Neuronal stem cell (in vitro differentiated cells): ENCODE measurements at regions not wholly inside any gene's neighbourhood (a gene's known extent, or its start where the extent isn't known, plus 50 kb on each side); places are given as distances from the start of the nearest gene placed in this dataset.

Experiments used
- DNase-seq: peaks from one replicate; pipeline ENCODE4 v3.0.0-alpha.2; 2013; ENCODE audit warnings: low spot score
- H2AFZ ChIP-seq: one replicate; pipeline ENCODE4 v1.6.1; 2013; ENCODE audit warnings: mild to moderate bottlenecking, low read length, inconsistent platforms
- H2AK5ac ChIP-seq: 2 replicates; pipeline ENCODE4 v1.6.1; 2013; ENCODE audit warnings: low read depth, mild to moderate bottlenecking, inconsistent platforms, low read length, moderate library complexity, mixed read lengths
- H2BK120ac ChIP-seq: 2 replicates; pipeline ENCODE4 v1.6.1; 2013; ENCODE audit warnings: low read depth, mild to moderate bottlenecking, inconsistent platforms, low read length, moderate library complexity, mixed read lengths
- H2BK12ac ChIP-seq: one replicate; pipeline ENCODE4 v1.6.1; 2013; ENCODE audit warnings: low read length, inconsistent platforms
- H2BK15ac ChIP-seq: 2 replicates; pipeline ENCODE4 v1.6.1; 2013; ENCODE audit warnings: mild to moderate bottlenecking, low read length, inconsistent platforms, mixed read lengths
- H2BK5ac ChIP-seq: one replicate; pipeline ENCODE4 v1.6.1; 2013; ENCODE audit warnings: inconsistent platforms, mild to moderate bottlenecking, low read length, moderate library complexity
- H3K14ac ChIP-seq: one replicate; pipeline ENCODE4 v1.6.1; 2013; ENCODE audit warnings: low read length, inconsistent platforms
- H3K18ac ChIP-seq: 2 replicates; pipeline ENCODE4 v1.6.1; 2013; ENCODE audit warnings: low read length, inconsistent platforms
- H3K23ac ChIP-seq: 2 replicates; pipeline ENCODE4 v1.6.1; 2013; ENCODE audit warnings: low read depth, mild to moderate bottlenecking, mixed read lengths, low read length, inconsistent platforms; ENCODE audit not compliant: poor library complexity
- H3K27ac ChIP-seq: replicated peaks from 3 replicates; pipeline ENCODE4 v1.5.1; 2013; ENCODE audit warnings: low read length, inconsistent platforms
- H3K27me3 ChIP-seq, 3 experiments: 2 replicates each; pipeline ENCODE4 v1.6.1; 2013; ENCODE audit warnings: low read length in 3 of 3, mild to moderate bottlenecking in 2 of 3, inconsistent platforms in 1 of 3, low read depth in 1 of 3, mixed read lengths in 1 of 3, moderate library complexity in 1 of 3; ENCODE audit not compliant: control insufficient read depth in 3 of 3, insufficient read depth in 3 of 3
- H3K36me3 ChIP-seq, 2 donors: replicated peaks in 1 of 2; 2 replicates each; pipeline ENCODE4 v1.6.1; 2013; ENCODE audit warnings: low read length in 2 of 2; ENCODE audit not compliant: control insufficient read depth in 2 of 2, insufficient read depth in 2 of 2
- H3K4ac ChIP-seq: 2 replicates; pipeline ENCODE4 v1.6.1; 2013; ENCODE audit warnings: inconsistent platforms, mild to moderate bottlenecking, low read length, moderate library complexity
- H3K4me1 ChIP-seq, 2 donors: 1 replicate in 1 of 2; 2 replicates in 1 of 2; pipeline ENCODE4 v1.6.1; 2013; ENCODE audit warnings: low read length in 2 of 2, low read depth in 1 of 2; ENCODE audit not compliant: control insufficient read depth in 2 of 2, insufficient read depth in 1 of 2
- H3K4me2 ChIP-seq: one replicate; pipeline ENCODE4 v1.6.1; 2013; ENCODE audit warnings: mild to moderate bottlenecking, low read length, inconsistent platforms; ENCODE audit not compliant: insufficient read depth, poor library complexity, severe bottlenecking
- H3K4me3 ChIP-seq, 2 donors: 2 replicates each; pipeline ENCODE4 v1.5.1; 2013; ENCODE audit warnings: low read length in 2 of 2, mild to moderate bottlenecking in 2 of 2, inconsistent platforms in 1 of 2, moderate library complexity in 1 of 2
- H3K79me1 ChIP-seq: one replicate; pipeline ENCODE4 v1.6.1; 2013; ENCODE audit warnings: low read depth, mild to moderate bottlenecking, inconsistent platforms, low read length, moderate library complexity
- H3K9ac ChIP-seq: one replicate; pipeline ENCODE4 v1.6.1; 2013; ENCODE audit warnings: mild to moderate bottlenecking, low read depth, low read length, inconsistent platforms; ENCODE audit not compliant: poor library complexity
- H3K9me3 ChIP-seq, 2 donors: replicated peaks in 1 of 2; 2 replicates each; pipeline versions ENCODE3 to v1.6.1; 2013; ENCODE audit warnings: low read length in 2 of 2, mild to moderate bottlenecking in 2 of 2, inconsistent platforms in 1 of 2, low read depth in 1 of 2, mixed read lengths in 1 of 2, moderate library complexity in 1 of 2; ENCODE audit not compliant: control insufficient read depth in 2 of 2, insufficient read depth in 1 of 2
- H4K8ac ChIP-seq: one replicate; pipeline ENCODE4 v1.6.1; 2013; ENCODE audit warnings: low read depth, mild to moderate bottlenecking, inconsistent platforms, low read length, moderate library complexity
- H4K91ac ChIP-seq: one replicate; pipeline ENCODE4 v1.6.1; 2013; ENCODE audit warnings: low read length, low read depth, mild to moderate bottlenecking, inconsistent platforms; ENCODE audit not compliant: poor library complexity
- WGBS, 2 donors: extraction: QIAGEN DNeasy Blood & Tissue Kit; methylation state at CpG; one replicate each; pipeline ENCODE4 v1.1.7; 2013; ENCODE audit warnings: missing lambda C conversion rate in 2 of 2, mixed read lengths in 1 of 2; ENCODE audit not compliant: insufficient read length in 2 of 2, insufficient replicate concordance in 1 of 2; ENCODE audit errors: extremely low coverage in 2 of 2; 5-methylcytosine and 5-hydroxymethylcytosine counted together

DNA sequence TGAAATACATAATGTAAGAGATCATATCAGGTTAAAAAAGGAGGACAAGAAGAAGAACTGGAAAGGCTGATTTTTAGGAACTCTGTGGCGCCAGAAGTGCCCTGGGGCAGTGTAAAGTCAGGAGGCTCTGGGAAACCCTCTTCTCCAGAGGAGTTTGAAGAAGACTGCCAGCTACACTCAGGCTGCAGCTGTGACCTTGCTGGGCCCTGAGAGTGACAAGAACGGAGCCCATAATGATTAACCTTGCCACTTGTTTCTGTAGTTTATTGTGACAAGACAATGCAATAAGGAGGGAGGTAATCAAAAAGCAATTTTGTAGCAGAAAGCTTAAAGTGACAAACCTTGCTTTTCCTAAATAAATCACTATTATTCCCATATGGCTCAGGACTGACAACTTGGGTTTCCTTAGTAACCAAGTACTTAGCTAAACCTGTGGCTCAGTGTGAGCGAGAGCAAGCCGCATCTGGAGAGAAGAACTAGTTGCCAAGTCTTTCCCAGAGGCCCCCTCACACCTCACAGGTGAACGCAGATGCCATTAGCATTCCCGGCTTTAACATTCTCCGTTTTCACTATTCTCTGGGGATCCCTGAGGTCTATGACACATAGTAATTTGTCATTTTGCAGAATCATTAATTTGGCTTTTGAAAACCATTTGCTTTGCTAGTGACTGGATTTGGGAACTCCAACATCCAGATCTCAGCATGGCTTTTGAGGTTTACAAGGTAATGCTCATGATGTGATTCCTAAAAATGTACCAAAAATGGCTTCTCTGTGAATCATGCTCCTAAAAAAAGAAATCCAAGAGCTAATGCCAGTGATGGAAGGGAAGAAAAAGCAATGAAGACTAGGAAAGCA, 115.9 kb downstream of the OMA1 start:
- H3K14ac ChIP-seq, result no peak overlapping the region
- no peak overlapping the region for H3K4me2 ChIP-seq
- H3K18ac ChIP-seq, result no peak overlapping the region
- H3K27me3 ChIP-seq, result no peaks in the 10 kb centered on the region
- no peak for DNase-seq
- no peak overlapping the region for H2BK12ac ChIP-seq
- H3K4ac ChIP-seq, result no peak overlapping the region
- H2BK120ac ChIP-seq, result no peak overlapping the region
- H3K36me3 ChIP-seq, result no peaks in the 10 kb centered on the region
- H3K27ac ChIP-seq, result no peak overlapping the region
- WGBS, 2 donors, result no CpG with 5 or more reads among the region's 7 CpGs
- H2BK15ac ChIP-seq, result no peak overlapping the region
- H2AK5ac ChIP-seq, result no peak overlapping the region
- H2BK5ac ChIP-seq, result no peak overlapping the region
- H3K4me3 ChIP-seq, result no peak overlapping the region
- no peak overlapping the region for H4K8ac ChIP-seq
- no peak overlapping the region for H2AFZ ChIP-seq
- H3K9me3 ChIP-seq, result no peaks in the 10 kb centered on the region
- no peaks in the 10 kb centered on the region for H3K79me1 ChIP-seq
- H3K9ac ChIP-seq, result no peak overlapping the region
- no peak overlapping the region for H3K23ac ChIP-seq
- H4K91ac ChIP-seq, result no peak overlapping the region
- peaks cover 5 to 14% of the 10 kb centered on the region in 2 donors for H3K4me1 ChIP-seq

DNA sequence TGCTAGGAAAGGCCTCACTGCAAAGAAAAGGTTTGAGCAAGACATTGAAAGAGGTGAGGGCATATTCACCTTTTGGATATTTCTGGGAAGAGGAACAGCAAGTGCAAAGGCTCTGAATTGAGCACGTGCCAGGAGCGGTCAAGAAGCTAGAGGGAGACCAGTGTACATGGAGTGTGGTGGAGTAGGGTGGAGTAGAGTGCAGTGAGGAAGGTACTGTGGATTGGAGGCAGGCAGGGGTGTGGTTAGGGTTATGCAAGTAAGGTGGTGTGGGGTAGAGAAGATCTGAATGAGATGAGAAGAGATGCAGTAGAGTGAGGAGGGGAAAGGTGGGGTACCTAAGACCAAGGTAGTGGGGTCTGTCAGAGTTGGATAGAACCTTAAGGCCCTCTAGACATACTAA, 119.6 kb downstream of the OMA1 start:
- no peak overlapping the region for H3K23ac ChIP-seq
- H3K27me3 ChIP-seq, result no peaks in the 10 kb centered on the region
- H3K27ac ChIP-seq, result no peak overlapping the region
- WGBS, 2 donors, result no CpG with 5 or more reads among the region's 2 CpGs
- no peaks in the 10 kb centered on the region for H3K9me3 ChIP-seq
- no peak overlapping the region for H3K4ac ChIP-seq
- peaks cover 0 to under 1% of the 10 kb centered on the region in 2 donors for H3K4me1 ChIP-seq
- no peaks in the 10 kb centered on the region for H3K79me1 ChIP-seq
- H2BK12ac ChIP-seq, result no peak overlapping the region
- H3K36me3 ChIP-seq, result no peaks in the 10 kb centered on the region
- no peak overlapping the region for H3K18ac ChIP-seq
- no peak overlapping the region for H3K4me3 ChIP-seq
- no peak overlapping the region for H3K14ac ChIP-seq
- H4K8ac ChIP-seq, result no peak overlapping the region
- no peak overlapping the region for H2AK5ac ChIP-seq
- no peak overlapping the region for H2BK120ac ChIP-seq
- H4K91ac ChIP-seq, result no peak overlapping the region
- DNase-seq, result no peak
- no peak overlapping the region for H3K9ac ChIP-seq
- no peak overlapping the region for H2AFZ ChIP-seq
- no peak overlapping the region for H2BK5ac ChIP-seq
- no peak overlapping the region for H2BK15ac ChIP-seq
- H3K4me2 ChIP-seq, result no peak overlapping the region

DNA sequence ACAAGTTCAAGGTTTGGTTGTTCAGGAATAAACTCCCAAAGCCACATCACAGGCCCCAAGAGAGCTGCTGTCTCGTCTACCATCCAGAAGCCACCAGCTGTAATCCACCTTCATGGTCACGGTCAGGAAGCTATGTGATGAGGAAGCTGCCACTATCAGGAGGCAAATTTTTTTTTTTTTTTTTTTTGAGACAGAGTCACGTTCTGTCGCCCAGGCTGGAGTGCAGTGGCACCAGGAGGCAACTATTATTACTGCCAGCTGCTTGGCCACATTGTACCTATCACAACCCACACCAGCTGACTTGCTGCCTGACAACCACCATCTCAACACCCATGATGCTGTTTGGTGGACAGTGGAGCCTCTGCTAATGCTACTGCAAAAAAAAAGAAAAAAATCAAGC, 124.1 kb downstream of the OMA1 start:
- DNase-seq, result no peak
- Histone ChIP-seq H3K9me3 (no peaks in the 10 kb centered on the region), H3K23ac (no peak overlapping the region), H3K27ac (no peak overlapping the region), H2AFZ (no peak overlapping the region), H3K14ac (no peak overlapping the region), H3K4me2 (no peak overlapping the region), H3K18ac (no peak overlapping the region), H3K27me3 (no peaks in the 10 kb centered on the region), H2BK12ac (no peak overlapping the region), H2AK5ac (no peak overlapping the region), H2BK5ac (no peak overlapping the region), H3K4me1 (peaks cover 6% of the 10 kb centered on the region in 2 donors), H4K8ac (no peak overlapping the region), H2BK120ac (no peak overlapping the region), H3K4ac (no peak overlapping the region), H2BK15ac (no peak overlapping the region), H3K9ac (no peak overlapping the region), H3K79me1 (no peaks in the 10 kb centered on the region), H3K4me3 (no peak overlapping the region), H4K91ac (no peak overlapping the region), H3K36me3 (no peaks in the 10 kb centered on the region)
- WGBS, 2 donors, result no CpG with 5 or more reads among the region's 4 CpGs

DNA sequence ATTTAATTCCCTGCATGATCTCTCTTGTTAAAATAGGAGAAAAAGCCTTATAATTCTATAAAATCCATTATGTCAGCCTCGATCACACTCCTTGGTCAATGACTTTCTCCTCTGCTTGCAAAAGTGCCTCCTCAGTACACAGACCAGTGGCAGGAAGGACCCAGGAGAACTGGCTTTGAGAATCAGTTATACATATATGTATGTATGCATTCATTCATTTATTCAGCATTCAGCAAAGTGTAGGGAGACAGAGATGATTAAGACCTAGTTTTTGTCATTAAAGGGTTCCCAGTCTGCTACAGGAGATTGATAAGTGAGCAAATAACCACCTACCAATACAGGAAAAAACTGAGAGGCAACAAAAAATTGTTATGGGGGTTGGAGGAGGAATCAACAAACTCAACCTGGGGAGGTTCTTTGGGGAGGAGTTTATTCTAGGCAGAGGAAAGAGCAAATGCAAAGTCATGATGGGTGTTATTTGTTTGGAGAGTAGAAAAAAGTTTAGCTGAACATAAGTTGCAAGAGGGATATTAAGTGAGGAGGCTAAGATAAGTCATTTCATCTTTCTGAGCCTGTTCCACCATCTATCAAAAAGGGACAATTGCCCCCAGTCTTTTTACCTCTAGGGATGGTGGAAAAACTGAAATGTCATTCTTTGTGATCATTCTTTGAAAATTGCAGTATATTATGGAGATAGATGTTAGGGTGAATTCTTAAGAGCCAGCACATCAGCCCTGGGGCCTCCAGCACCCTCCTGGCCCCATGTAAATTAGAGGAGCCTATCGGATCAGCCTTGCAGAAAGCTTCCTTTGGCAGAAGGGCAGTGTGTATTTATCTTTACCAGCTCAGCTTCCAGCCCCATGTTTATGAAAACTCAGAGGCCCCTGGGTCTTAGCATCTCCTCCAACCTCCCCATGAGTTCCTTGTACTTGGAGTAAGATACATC, 128.0 kb downstream of the OMA1 start:
- no peak overlapping the region for H2BK120ac ChIP-seq
- no peaks in the 10 kb centered on the region for H3K27me3 ChIP-seq
- no peak overlapping the region for H3K9ac ChIP-seq
- no peak overlapping the region for H3K4me3 ChIP-seq
- no peak overlapping the region for H4K91ac ChIP-seq
- H3K79me1 ChIP-seq, result no peaks in the 10 kb centered on the region
- H2BK5ac ChIP-seq, result no peak overlapping the region
- no peak overlapping the region for H2BK15ac ChIP-seq
- no peak overlapping the region for H4K8ac ChIP-seq
- no peaks in the 10 kb centered on the region for H3K9me3 ChIP-seq
- H3K18ac ChIP-seq, result no peak overlapping the region
- no peak overlapping the region for H2AK5ac ChIP-seq
- no CpG with 5 or more reads among the region's 2 CpGs for WGBS, 2 donors
- H3K27ac ChIP-seq, result no peak overlapping the region
- no peak overlapping the region for H2AFZ ChIP-seq
- H3K36me3 ChIP-seq, result no peaks in the 10 kb centered on the region
- H3K14ac ChIP-seq, result no peak overlapping the region
- no peak overlapping the region for H3K4ac ChIP-seq
- peaks cover 7 to 13% of the 10 kb centered on the region in 2 donors for H3K4me1 ChIP-seq
- DNase-seq, result no peak
- no peak overlapping the region for H3K23ac ChIP-seq
- no peak overlapping the region for H2BK12ac ChIP-seq
- no peak overlapping the region for H3K4me2 ChIP-seq
